GM12864 (cell line): ENCODE measurements at regions not wholly inside any gene's neighbourhood (a gene's known extent, or its start where the extent isn't known, plus 50 kb on each side); places are given as distances from the start of the nearest gene placed in this dataset.

Source experiments
- DNase-seq: peaks from one replicate; pipeline ENCODE4 v3.0.0-alpha.2; 2011; ENCODE audit warnings: low read depth
- H3K4me3 ChIP-seq: 2 replicates; pipeline ENCODE4 v1.5.1; 2011; ENCODE audit warnings: mild to moderate bottlenecking, low read depth, low read length, control low read depth
- CTCF ChIP-seq: IDR thresholded peaks from 2 replicates; pipeline ENCODE4 v1.5.1; 2011; ENCODE audit warnings: low read depth, mild to moderate bottlenecking, moderate library complexity, low read length, control low read depth, inconsistent platforms; ENCODE audit errors: missing control alignments

- no peak for TF ChIP-seq CTCF
- no peak for DNase-seq
- H3K4me3 ChIP-seq = no peak overlapping the region
Measured at GRCh38 chr20:1775117-1775516, 117.5 kb upstream of the SIRPG start.

GRCh38 chr20:1774479-1774878 is 116.9 kb upstream of the SIRPG start:
- DNase-seq = no peak
- no peak overlapping the region for H3K4me3 ChIP-seq
- TF ChIP-seq CTCF = no peak

- no peak for DNase-seq
- H3K4me3 ChIP-seq = no peak overlapping the region
- no peak for TF ChIP-seq CTCF
Measured at GRCh38 chr20:1773816-1774215, 116.2 kb upstream of the SIRPG start.

GRCh38 chr20:1769491-1769890 is 111.9 kb upstream of the SIRPG start:
- no peak overlapping the region for H3K4me3 ChIP-seq
- DNase-seq = no peak
- TF ChIP-seq CTCF = no peak

GRCh38 chr20:1766731-1767130 is 109.2 kb upstream of the SIRPG start:
- TF ChIP-seq CTCF = no peak
- no peak overlapping the region for H3K4me3 ChIP-seq
- DNase-seq = no peak

GRCh38 chr20:1764136-1765033 is 106.8 kb upstream of the SIRPG start:
- H3K4me3 ChIP-seq = no peak overlapping the region
- peak; percentile 82 for TF ChIP-seq CTCF

GRCh38 chr20:1761598-1761997 is 104.0 kb upstream of the SIRPG start:
- H3K4me3 ChIP-seq = no peak overlapping the region
- no peak for DNase-seq
- TF ChIP-seq CTCF = no peak

More at GRCh38 chr20:1764136-1765033, 106.8 kb upstream of the SIRPG start:
- DNase-seq = peak; percentile 44
